Parathyroid adenoma (tissue), 2 donors: ENCODE measurements at regions not wholly inside any gene's neighbourhood (a gene's known extent, or its start where the extent isn't known, plus 50 kb on each side); places are given as distances from the start of the nearest gene placed in this dataset.

ENCODE experiments used
- H2AFZ ChIP-seq: fragments of 300-600 bp; sonication (generic); one replicate; pipeline ENCODE4 v1.7.0; 2017; ENCODE audit warnings: antibody characterized with exemption, mild to moderate bottlenecking
- H3K27ac ChIP-seq: fragments of 300-600 bp; sonication (generic); one replicate; pipeline ENCODE4 v1.7.0; 2017
- H3K27me3 ChIP-seq: fragments of 300-600 bp; sonication (generic); one replicate; pipeline ENCODE4 v1.7.0; 2017; ENCODE audit warnings: low read length; ENCODE audit not compliant: control insufficient read depth, insufficient read depth
- H3K36me3 ChIP-seq: fragments of 300-600 bp; sonication (generic); one replicate; pipeline ENCODE4 v1.7.0; 2017; ENCODE audit warnings: low read length; ENCODE audit not compliant: control insufficient read depth, insufficient read depth
- H3K4me1 ChIP-seq: fragments of 300-600 bp; sonication (generic); one replicate; pipeline ENCODE4 v1.7.0; 2017; ENCODE audit warnings: control low read depth
- H3K4me2 ChIP-seq: fragments of 300-600 bp; sonication (generic); one replicate; pipeline ENCODE4 v1.7.0; 2017; ENCODE audit warnings: low read length
- H3K4me3 ChIP-seq: fragments of 300-600 bp; sonication (generic); one replicate; pipeline ENCODE4 v1.7.0; 2017; ENCODE audit warnings: low read depth, low read length
- H3K79me2 ChIP-seq: fragments of 300-600 bp; sonication (generic); one replicate; pipeline ENCODE4 v1.7.0; 2017; ENCODE audit warnings: control low read depth
- H3K9ac ChIP-seq: fragments of 300-600 bp; sonication (generic); one replicate; pipeline ENCODE4 v1.7.0; 2017; ENCODE audit warnings: mild to moderate bottlenecking
- H3K9me3 ChIP-seq: fragments of 300-600 bp; sonication (generic); one replicate; pipeline ENCODE4 v1.7.0; 2017; ENCODE audit warnings: low read length; ENCODE audit not compliant: control insufficient read depth
- TF ChIP-seq, protein P1 (sequence below): fragments of 300-600 bp; sonication (generic); IDR thresholded peaks from one replicate; pipeline ENCODE4 v1.7.0; 2017; ENCODE audit warnings: antibody characterized with exemption, mild to moderate bottlenecking
- donor health status: primary hyperparathyroidism.

DNA sequence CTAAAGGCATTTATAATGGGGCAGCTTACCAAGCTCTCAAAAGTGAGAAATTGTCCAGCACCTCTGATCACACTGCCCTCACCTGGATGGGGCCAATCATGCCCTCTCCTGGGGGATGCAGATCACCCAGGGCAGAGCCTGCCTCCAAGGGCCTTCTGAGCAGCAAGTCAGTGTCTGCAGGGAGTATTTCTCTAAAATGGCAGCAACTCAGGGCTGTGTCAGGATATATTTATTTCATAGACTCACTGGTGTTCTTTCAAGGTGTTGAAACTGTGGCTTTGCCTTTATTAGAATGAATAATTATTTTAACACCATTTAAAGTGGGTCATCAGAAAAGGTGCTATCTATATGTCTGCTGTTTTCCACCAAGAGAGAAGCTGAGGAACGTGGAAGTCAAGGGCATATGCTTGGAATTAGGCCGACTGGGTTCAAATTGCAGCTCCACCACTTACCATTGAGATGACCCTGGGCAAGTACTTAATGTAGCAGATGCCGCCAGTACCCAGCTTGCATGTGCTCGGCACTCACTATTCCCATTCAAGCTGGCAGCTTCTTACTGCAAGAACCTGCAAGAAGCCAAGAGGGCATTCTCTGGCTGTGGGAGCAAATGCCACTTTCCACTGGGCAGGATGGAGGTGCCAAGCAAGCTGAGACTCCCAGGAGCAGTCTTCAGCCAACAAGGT, 590.0 kb downstream of the BCOR start:
- no peaks in the 10 kb centered on the region for H3K79me2 ChIP-seq
- H3K4me1 ChIP-seq: no peaks in the 10 kb centered on the region
- no peaks in the 10 kb centered on the region for H3K27me3 ChIP-seq
- TF ChIP-seq, protein P1, sequence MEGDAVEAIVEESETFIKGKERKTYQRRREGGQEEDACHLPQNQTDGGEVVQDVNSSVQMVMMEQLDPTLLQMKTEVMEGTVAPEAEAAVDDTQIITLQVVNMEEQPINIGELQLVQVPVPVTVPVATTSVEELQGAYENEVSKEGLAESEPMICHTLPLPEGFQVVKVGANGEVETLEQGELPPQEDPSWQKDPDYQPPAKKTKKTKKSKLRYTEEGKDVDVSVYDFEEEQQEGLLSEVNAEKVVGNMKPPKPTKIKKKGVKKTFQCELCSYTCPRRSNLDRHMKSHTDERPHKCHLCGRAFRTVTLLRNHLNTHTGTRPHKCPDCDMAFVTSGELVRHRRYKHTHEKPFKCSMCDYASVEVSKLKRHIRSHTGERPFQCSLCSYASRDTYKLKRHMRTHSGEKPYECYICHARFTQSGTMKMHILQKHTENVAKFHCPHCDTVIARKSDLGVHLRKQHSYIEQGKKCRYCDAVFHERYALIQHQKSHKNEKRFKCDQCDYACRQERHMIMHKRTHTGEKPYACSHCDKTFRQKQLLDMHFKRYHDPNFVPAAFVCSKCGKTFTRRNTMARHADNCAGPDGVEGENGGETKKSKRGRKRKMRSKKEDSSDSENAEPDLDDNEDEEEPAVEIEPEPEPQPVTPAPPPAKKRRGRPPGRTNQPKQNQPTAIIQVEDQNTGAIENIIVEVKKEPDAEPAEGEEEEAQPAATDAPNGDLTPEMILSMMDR: no peak
- H3K36me3 ChIP-seq: no peaks in the 10 kb centered on the region
- no peak overlapping the region for H3K27ac ChIP-seq
- no peak overlapping the region for H2AFZ ChIP-seq
- H3K4me3 ChIP-seq: no peak overlapping the region
- H3K9me3 ChIP-seq: no peaks in the 10 kb centered on the region
- H3K4me2 ChIP-seq: no peak overlapping the region
- H3K9ac ChIP-seq: no peak overlapping the region

DNA sequence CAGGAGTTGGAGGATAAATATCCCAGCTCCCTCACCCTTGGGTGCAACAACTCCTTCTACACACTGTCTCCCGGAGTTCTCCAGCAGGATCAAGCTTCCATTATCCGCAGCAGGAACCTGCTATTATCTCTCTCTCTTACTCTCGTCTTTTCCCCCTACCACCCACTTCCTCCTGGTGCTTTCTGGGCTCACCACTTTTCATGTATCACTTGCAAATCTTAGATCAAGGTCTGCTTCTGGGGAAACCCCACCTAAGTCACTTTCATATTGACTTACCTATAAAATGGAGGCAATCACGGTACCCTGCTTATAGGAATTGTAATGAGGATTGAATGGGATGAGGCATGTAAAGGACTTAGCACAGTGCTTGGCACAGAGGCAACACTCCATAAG, 589.5 kb downstream of the BCOR start:
- TF ChIP-seq, protein P1: no peak
- no peaks in the 10 kb centered on the region for H3K36me3 ChIP-seq
- H3K4me3 ChIP-seq: no peak overlapping the region
- no peak overlapping the region for H2AFZ ChIP-seq
- H3K27ac ChIP-seq: no peak overlapping the region
- no peaks in the 10 kb centered on the region for H3K4me1 ChIP-seq
- H3K9ac ChIP-seq: no peak overlapping the region
- H3K9me3 ChIP-seq: no peaks in the 10 kb centered on the region
- no peaks in the 10 kb centered on the region for H3K79me2 ChIP-seq
- H3K4me2 ChIP-seq: no peak overlapping the region
- H3K27me3 ChIP-seq: no peaks in the 10 kb centered on the region

DNA sequence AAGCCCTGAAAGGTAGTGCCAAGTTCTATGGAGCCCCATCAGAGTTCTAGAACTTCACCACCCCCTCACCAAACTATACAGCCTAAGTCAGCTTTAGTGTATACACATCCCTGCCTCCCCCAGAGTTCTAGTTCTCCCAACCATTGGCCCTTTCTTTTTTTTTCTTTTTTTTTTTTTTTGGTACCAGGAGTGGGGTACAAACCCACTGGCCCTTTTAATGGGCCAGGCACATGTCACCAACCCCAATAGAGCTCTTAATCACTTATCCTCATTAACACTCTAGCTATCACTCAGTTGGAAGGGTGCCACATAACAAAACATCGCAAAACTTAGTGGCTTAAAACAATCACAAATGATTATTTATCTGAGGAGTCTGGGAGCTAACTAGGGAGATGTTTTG, 588.6 kb downstream of the BCOR start:
- Histone ChIP-seq H2AFZ (no peak overlapping the region), H3K79me2 (no peaks in the 10 kb centered on the region), H3K9me3 (no peaks in the 10 kb centered on the region), H3K4me1 (no peaks in the 10 kb centered on the region), H3K4me3 (no peak overlapping the region), H3K4me2 (no peak overlapping the region), H3K36me3 (no peaks in the 10 kb centered on the region), H3K27ac (no peak overlapping the region), H3K9ac (no peak overlapping the region), H3K27me3 (no peaks in the 10 kb centered on the region)
- TF ChIP-seq, protein P1: no peak

DNA sequence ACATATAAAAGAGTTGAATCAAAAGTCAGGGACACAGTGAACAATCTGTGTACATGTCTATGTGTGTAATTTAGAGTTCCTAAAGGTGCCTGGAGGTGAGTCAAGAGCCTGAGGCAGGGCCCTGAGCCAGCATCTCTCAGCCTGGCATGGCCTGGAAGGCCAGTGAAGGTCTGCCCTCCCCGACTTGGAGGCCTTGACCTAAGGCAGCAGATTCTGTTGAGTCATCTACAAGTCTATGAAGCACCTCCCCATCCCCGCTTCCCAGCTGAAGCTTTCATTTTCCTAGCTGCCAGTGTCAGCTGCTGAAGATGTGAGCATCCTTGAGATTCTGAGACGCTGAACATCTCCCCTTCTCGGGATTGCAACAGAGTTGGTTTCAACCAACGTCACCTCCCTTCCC, 583.9 kb downstream of the BCOR start:
- Histone ChIP-seq H3K36me3 (no peaks in the 10 kb centered on the region), H3K4me3 (no peak overlapping the region), H3K9me3 (no peaks in the 10 kb centered on the region), H3K9ac (no peak overlapping the region), H3K4me1 (no peaks in the 10 kb centered on the region), H3K4me2 (no peak overlapping the region), H3K79me2 (no peaks in the 10 kb centered on the region), H3K27ac (no peak overlapping the region), H3K27me3 (no peaks in the 10 kb centered on the region), H2AFZ (no peak overlapping the region)
- TF ChIP-seq, protein P1: no peak

DNA sequence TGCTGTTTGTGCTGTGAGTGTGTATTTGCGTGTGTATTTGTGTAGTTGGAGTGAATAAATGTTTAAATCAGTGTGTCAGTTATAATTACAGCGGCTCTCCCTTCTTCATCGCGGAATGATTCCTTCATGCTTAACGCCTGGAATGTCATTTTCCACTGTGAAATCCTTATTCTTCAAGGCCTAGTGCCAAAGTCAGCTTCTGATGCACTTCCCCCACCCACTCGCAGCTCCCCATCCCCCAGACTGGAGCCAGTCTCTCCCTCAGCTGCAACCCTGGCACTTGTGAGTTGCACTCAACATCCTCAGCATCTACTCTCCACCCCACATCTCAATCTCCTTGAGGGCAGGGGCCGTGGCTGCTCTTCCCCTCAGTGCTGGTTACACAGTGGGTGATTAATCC, 583.0 kb downstream of the BCOR start:
- H3K27ac ChIP-seq: no peak overlapping the region
- no peak overlapping the region for H3K9ac ChIP-seq
- no peaks in the 10 kb centered on the region for H3K9me3 ChIP-seq
- H3K4me1 ChIP-seq: no peaks in the 10 kb centered on the region
- H3K27me3 ChIP-seq: no peaks in the 10 kb centered on the region
- TF ChIP-seq, protein P1: no peak
- no peak overlapping the region for H2AFZ ChIP-seq
- no peak overlapping the region for H3K4me2 ChIP-seq
- H3K36me3 ChIP-seq: no peaks in the 10 kb centered on the region
- H3K4me3 ChIP-seq: no peak overlapping the region
- H3K79me2 ChIP-seq: no peaks in the 10 kb centered on the region
